Spleen (tissue), 11 donors: ENCODE measurements at regions not wholly inside any gene's neighbourhood (a gene's known extent, or its start where the extent isn't known, plus 50 kb on each side); places are given as distances from the start of the nearest gene placed in this dataset.

ENCODE experiments used
- DNase-seq: peaks from one replicate; pipeline ENCODE4 v3.0.0-alpha.2; 2020
- H3K27ac ChIP-seq, 8 donors: fragments of 200-600 bp; sonication (generic) in 7 of 8; 1 replicate in 4 of 8; 2 replicates in 4 of 8; pipeline versions ENCODE4 v1.5.0 to v1.8.0; 2016 to 2021; ENCODE audit warnings: inconsistent platforms in 4 of 8, mild to moderate bottlenecking in 4 of 8, moderate library complexity in 1 of 8
- H3K27me3 ChIP-seq, 7 donors: fragments of 200-600 bp; sonication (generic) in 6 of 7; replicated peaks in 1 of 7; 1 replicate in 4 of 7; 2 replicates in 3 of 7; pipeline versions ENCODE4 v1.5.0 to v1.8.0; 2016 to 2021; ENCODE audit warnings: inconsistent platforms in 3 of 7, mild to moderate bottlenecking in 1 of 7
- H3K36me3 ChIP-seq, 6 donors: fragments of 200-600 bp; sonication (generic) in 5 of 6; 1 replicate in 4 of 6; 2 replicates in 2 of 6; pipeline versions ENCODE4 v1.5.0 to v1.8.0; 2016 to 2021; ENCODE audit warnings: inconsistent platforms in 2 of 6
- H3K4me1 ChIP-seq, 6 donors: fragments of 200-600 bp; sonication (generic) in 5 of 6; 1 replicate in 3 of 6; 2 replicates in 3 of 6; pipeline versions ENCODE4 v1.5.0 to v1.8.0; 2016 to 2021; ENCODE audit warnings: inconsistent platforms in 3 of 6
- H3K4me3 ChIP-seq, 8 donors: fragments of 200-600 bp; sonication (generic) in 7 of 8; 1 replicate in 4 of 8; 2 replicates in 4 of 8; pipeline versions ENCODE4 v1.5.0 to v1.8.0; 2016 to 2021; ENCODE audit warnings: inconsistent platforms in 4 of 8, mild to moderate bottlenecking in 4 of 8, moderate library complexity in 2 of 8
- H3K9me3 ChIP-seq, 8 donors: fragments of 200-600 bp; sonication (generic) in 7 of 8; 1 replicate in 4 of 8; 2 replicates in 4 of 8; pipeline versions ENCODE4 v1.5.0 to v1.8.0; 2016 to 2021; ENCODE audit warnings: inconsistent platforms in 4 of 8
- CTCF ChIP-seq, 11 experiments: fragments of 200-600 bp in 7 of 11; fragments of 450-650 bp in 4 of 11; sonication (generic) in 4 of 11; IDR thresholded peaks in 8 of 11; conservative IDR thresholded peaks in 3 of 11; 1 replicate in 7 of 11; 2 replicates in 4 of 11; pipeline versions ENCODE4 v1.4.0 to v1.8.0; 2016 to 2021; ENCODE audit warnings: antibody characterized with exemption in 11 of 11, inconsistent platforms in 4 of 11, mild to moderate bottlenecking in 1 of 11
- POLR2A ChIP-seq, 3 donors: fragments of 450-650 bp; IDR thresholded peaks; one replicate each; pipeline ENCODE4 v1.5.1; 2017; ENCODE audit warnings: antibody characterized with exemption in 3 of 3, mild to moderate bottlenecking in 1 of 3
- POLR2AphosphoS5 ChIP-seq, 3 donors: sonication (generic); formaldehyde crosslinking; IDR thresholded peaks; one replicate each; pipeline ENCODE4 v1.5.1; 2017; ENCODE audit warnings: antibody characterized with exemption in 3 of 3
- WGBS, 5 donors: extraction: QIAGEN DNeasy Blood & Tissue Kit in 3 of 5; methylation state at CpG; one replicate each; pipeline versions ENCODE4 v1.1.5 to v1.1.7; 2013 to 2018; 5-methylcytosine and 5-hydroxymethylcytosine counted together
- intact Hi-C: fragments of 100-400 bp; cut with DNase I; formaldehyde crosslinking; loops from one replicate; pipeline ENCODE4 v1.15.0; 2023; ENCODE audit warnings: low total_unique reads
- donor health status: healthy with polysubstance abuse.
- donor health status: DM: no; HTN: no; CAD: no; lungs with moderate emphysema.
- donor health status: DM: no; HTN: no; CAD: no.
- donor health status: Bipolar disorder and iron deficiency.
- donor health status: healthy.
- donor health status: DM: no; HTN: no; CAD: no.
- donor health status: DM: yes; HTN: yes; CAD: no.

GRCh38 chr5:61638476-61638875 lies 306.4 kb downstream of the ZSWIM6 start:
- Histone ChIP-seq H3K27ac (no peak overlapping the region), H3K9me3 (no peaks in the 10 kb centered on the region), H3K36me3 (no peaks in the 10 kb centered on the region), H3K4me1 (no peaks in the 10 kb centered on the region), H3K4me3 (no peak overlapping the region), H3K27me3 (no peaks in the 10 kb centered on the region)
- DNase-seq = no peak
- intact Hi-C loops = no loop called here
- TF ChIP-seq CTCF (IDR thresholded peaks at IDR 0.05 in 8 of 11, conservative IDR thresholded peaks at IDR 0.05 in 3 of 11) (no peak), POLR2AphosphoS5 (IDR thresholded peaks at IDR 0.05) (no peak), POLR2A (IDR thresholded peaks at IDR 0.05) (no peak)
- 78 to 92% (median 84%) methylated on average over 5 of the region's 5 CpGs for WGBS, 5 donors

GRCh38 chr5:61640179-61641021 lies 308.3 kb downstream of the ZSWIM6 start:
- H3K36me3 ChIP-seq = no peaks in the 10 kb centered on the region
- no peaks in the 10 kb centered on the region for H3K4me1 ChIP-seq
- intact Hi-C loops = no loop called here
- TF ChIP-seq CTCF (IDR thresholded peaks at IDR 0.05 in 8 of 11, conservative IDR thresholded peaks at IDR 0.05 in 3 of 11) = no peak
- TF ChIP-seq POLR2AphosphoS5 (IDR thresholded peaks at IDR 0.05) = no peak
- TF ChIP-seq POLR2A (IDR thresholded peaks at IDR 0.05) = no peak
- H3K9me3 ChIP-seq = no peaks in the 10 kb centered on the region
- no peak overlapping the region for H3K27ac ChIP-seq
- H3K4me3 ChIP-seq = no peak overlapping the region
- no peak for DNase-seq
- no peaks in the 10 kb centered on the region for H3K27me3 ChIP-seq
- WGBS, 5 donors = 82 to 92% (median 89%) methylated on average over 7 of the region's 7 CpGs

GRCh38 chr5:61641748-61642565 lies 309.9 kb downstream of the ZSWIM6 start:
- WGBS, 5 donors = 63 to 83% (median 75%) methylated on average over 7 of the region's 7 CpGs
- Histone ChIP-seq H3K36me3 (no peaks in the 10 kb centered on the region), H3K27ac (no peak overlapping the region), H3K4me3 (no peak overlapping the region), H3K9me3 (no peaks in the 10 kb centered on the region), H3K27me3 (no peaks in the 10 kb centered on the region), H3K4me1 (no peaks in the 10 kb centered on the region)
- TF ChIP-seq POLR2A (IDR thresholded peaks at IDR 0.05) (no peak), POLR2AphosphoS5 (IDR thresholded peaks at IDR 0.05) (no peak), CTCF (IDR thresholded peaks at IDR 0.05 in 8 of 11, conservative IDR thresholded peaks at IDR 0.05 in 3 of 11) (no peak)
- intact Hi-C loops = no loop called here
- DNase-seq = no peak

GRCh38 chr5:61647672-61648071 lies 315.6 kb downstream of the ZSWIM6 start:
- intact Hi-C loops = no loop called here
- no peaks in the 10 kb centered on the region for H3K36me3 ChIP-seq
- no peak overlapping the region for H3K27ac ChIP-seq
- H3K27me3 ChIP-seq = no peaks in the 10 kb centered on the region
- H3K9me3 ChIP-seq = no peaks in the 10 kb centered on the region
- H3K4me3 ChIP-seq = no peak overlapping the region
- no peaks in the 10 kb centered on the region for H3K4me1 ChIP-seq
- 85 to 94% (median 87%) methylated on average over 6 of the region's 6 CpGs for WGBS, 5 donors
- TF ChIP-seq CTCF (IDR thresholded peaks at IDR 0.05 in 8 of 11, conservative IDR thresholded peaks at IDR 0.05 in 3 of 11) (no peak), POLR2AphosphoS5 (IDR thresholded peaks at IDR 0.05) (no peak), POLR2A (IDR thresholded peaks at IDR 0.05) (no peak)
- no peak for DNase-seq
